SK-N-SH treated with all-trans-retinoic acid at 6 μM for 48 hours (cell line): ENCODE measurements at regions not wholly inside any gene's neighbourhood (a gene's known extent, or its start where the extent isn't known, plus 50 kb on each side); places are given as distances from the start of the nearest gene placed in this dataset.

Experiments
- ATAC-seq: fragments of 200-7000 bp; cut with Tn5 transposase; 3 replicates; pipeline ENCODE4 v1.9.1; 2020; ENCODE audit warnings: mild to moderate bottlenecking, moderate library complexity
- ARNTL ChIP-seq: fragments of 450-650 bp; formaldehyde crosslinking; IDR thresholded peaks from 2 replicates; pipeline ENCODE4 v1.5.0; 2020; ENCODE audit warnings: low read depth, mild to moderate bottlenecking, moderate library complexity, borderline replicate concordance
- BACH2 ChIP-seq: fragments of 250-450 bp; sonication (Bioruptor Pico); IDR thresholded peaks from 2 replicates; pipeline ENCODE4 v1.9.0; 2021; ENCODE audit warnings: mild to moderate bottlenecking, borderline replicate concordance
- CSDC2 ChIP-seq: fragments of 250-450 bp; sonication (Bioruptor Pico); IDR thresholded peaks from 2 replicates; pipeline ENCODE4 v1.5.0; 2020; ENCODE audit warnings: mild to moderate bottlenecking, moderate library complexity
- ESRRG ChIP-seq: fragments of 250-450 bp; sonication (Bioruptor Pico); IDR thresholded peaks from 2 replicates; pipeline ENCODE4 v1.6.1; 2021; ENCODE audit warnings: mild to moderate bottlenecking
- ISL1 ChIP-seq: fragments of 250-450 bp; sonication (Bioruptor Pico); IDR thresholded peaks from 2 replicates; pipeline ENCODE4 v2.1.2; 2022; ENCODE audit warnings: mild to moderate bottlenecking, moderate library complexity
- OSR1 ChIP-seq: fragments of 250-450 bp; sonication (Bioruptor Pico); IDR thresholded peaks from 2 replicates; pipeline ENCODE4 v1.8.0; 2022; ENCODE audit warnings: moderate library complexity, mild to moderate bottlenecking, inconsistent platforms
- PATZ1 ChIP-seq: fragments of 250-450 bp; sonication (Bioruptor Pico); IDR thresholded peaks from 2 replicates; pipeline ENCODE4 v1.8.0; 2020; ENCODE audit warnings: mild to moderate bottlenecking, moderate library complexity, borderline replicate concordance
- POU6F1 ChIP-seq: fragments of 250-450 bp; sonication (Bioruptor Pico); IDR thresholded peaks from 2 replicates; pipeline ENCODE4 v1.8.0; 2021; ENCODE audit warnings: low read depth, mild to moderate bottlenecking, moderate library complexity, borderline replicate concordance
- PPARA ChIP-seq: fragments of 250-450 bp; sonication (Bioruptor Pico); IDR thresholded peaks from 2 replicates; pipeline ENCODE4 v1.5.0; 2020; ENCODE audit warnings: mild to moderate bottlenecking, borderline replicate concordance
- RARB ChIP-seq: fragments of 250-450 bp; sonication (Bioruptor Pico); IDR thresholded peaks from 2 replicates; pipeline ENCODE4 v1.8.0; 2021; ENCODE audit warnings: mild to moderate bottlenecking, moderate library complexity
- SNAI2 ChIP-seq: fragments of 250-450 bp; sonication (Bioruptor Pico); IDR thresholded peaks from 2 replicates; pipeline ENCODE4 v1.5.0; 2020; ENCODE audit warnings: mild to moderate bottlenecking, moderate library complexity
- TCF4 ChIP-seq: fragments of 250-450 bp; sonication (Bioruptor Pico); IDR thresholded peaks from 2 replicates; pipeline ENCODE4 v1.8.0; 2021; ENCODE audit warnings: mild to moderate bottlenecking, moderate library complexity, borderline replicate concordance
- TOX ChIP-seq: fragments of 250-450 bp; sonication (Bioruptor Pico); IDR thresholded peaks from 2 replicates; pipeline ENCODE4 v1.8.0; 2021; ENCODE audit warnings: mild to moderate bottlenecking, moderate library complexity, borderline replicate concordance
- ZC3H10 ChIP-seq: fragments of 250-450 bp; sonication (Bioruptor Pico); IDR thresholded peaks from 2 replicates; pipeline ENCODE4 v1.5.1; 2021; ENCODE audit warnings: mild to moderate bottlenecking, moderate library complexity
- ZFP3 ChIP-seq: fragments of 250-450 bp; sonication (Bioruptor Pico); IDR thresholded peaks from 2 replicates; pipeline ENCODE4 v1.5.0; 2020; ENCODE audit warnings: mild to moderate bottlenecking, moderate library complexity
- ZFP30 ChIP-seq: fragments of 450-650 bp; formaldehyde crosslinking; IDR thresholded peaks from 2 replicates; pipeline ENCODE4 v1.5.0; 2022; ENCODE audit warnings: mild to moderate bottlenecking, moderate library complexity
- ZNF565 ChIP-seq: fragments of 450-650 bp; formaldehyde crosslinking; conservative IDR thresholded peaks from 2 replicates; pipeline ENCODE4 v1.5.0; 2020; ENCODE audit warnings: low read depth, mild to moderate bottlenecking, moderate library complexity
- ZNF8 ChIP-seq: fragments of 450-650 bp; formaldehyde crosslinking; IDR thresholded peaks from 2 replicates; pipeline ENCODE4 v1.5.0; 2020; ENCODE audit warnings: mild to moderate bottlenecking, moderate library complexity
- TF ChIP-seq, protein P1 (sequence below): fragments of 250-450 bp; sonication (Bioruptor Pico); IDR thresholded peaks from 2 replicates; pipeline ENCODE4 v1.5.1; 2020; ENCODE audit warnings: low read depth, mild to moderate bottlenecking, moderate library complexity
- TF ChIP-seq, protein P2 (sequence below): fragments of 250-450 bp; sonication (Bioruptor Pico); IDR thresholded peaks from 2 replicates; pipeline ENCODE4 v1.5.0; 2020; ENCODE audit warnings: mild to moderate bottlenecking, moderate library complexity
- TF ChIP-seq, protein P3 (sequence below): fragments of 250-450 bp; sonication (Bioruptor Pico); IDR thresholded peaks from 2 replicates; pipeline ENCODE4 v1.5.1; 2021; ENCODE audit warnings: mild to moderate bottlenecking, moderate library complexity

GRCh38 chr5:59988396-59988795 lies 94.9 kb upstream of the PDE4D start (continued):
- TF ChIP-seq, protein P1, sequence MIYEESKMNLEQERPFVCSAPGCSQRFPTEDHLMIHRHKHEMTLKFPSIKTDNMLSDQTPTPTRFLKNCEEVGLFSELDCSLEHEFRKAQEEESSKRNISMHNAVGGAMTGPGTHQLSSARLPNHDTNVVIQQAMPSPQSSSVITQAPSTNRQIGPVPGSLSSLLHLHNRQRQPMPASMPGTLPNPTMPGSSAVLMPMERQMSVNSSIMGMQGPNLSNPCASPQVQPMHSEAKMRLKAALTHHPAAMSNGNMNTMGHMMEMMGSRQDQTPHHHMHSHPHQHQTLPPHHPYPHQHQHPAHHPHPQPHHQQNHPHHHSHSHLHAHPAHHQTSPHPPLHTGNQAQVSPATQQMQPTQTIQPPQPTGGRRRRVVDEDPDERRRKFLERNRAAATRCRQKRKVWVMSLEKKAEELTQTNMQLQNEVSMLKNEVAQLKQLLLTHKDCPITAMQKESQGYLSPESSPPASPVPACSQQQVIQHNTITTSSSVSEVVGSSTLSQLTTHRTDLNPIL (CRISPR knock-in tag): no peak
- TF ChIP-seq ZFP3 (CRISPR knock-in tag) (no peak), OSR1 (CRISPR knock-in tag) (no peak)

DNA sequence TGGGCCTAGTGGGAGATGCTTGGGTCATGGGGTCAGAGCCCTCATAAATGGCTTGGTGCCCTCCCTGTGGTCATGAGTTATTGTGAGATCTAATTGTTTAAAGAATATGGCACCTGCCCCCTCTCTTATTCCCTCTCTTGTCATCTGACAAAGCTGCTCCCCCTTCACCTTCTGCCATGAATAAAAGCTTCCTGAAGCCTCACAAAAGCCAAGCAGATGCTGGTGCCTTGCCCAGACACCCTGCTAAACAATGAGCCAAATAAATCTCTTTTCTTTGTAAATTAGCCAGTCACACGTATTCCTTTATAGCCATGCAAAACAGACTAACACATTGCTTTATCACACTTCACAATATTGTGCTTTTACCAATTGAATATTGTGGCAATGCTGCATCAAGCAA lies 82.8 kb upstream of the PDE4D start:
- no peak for TF ChIP-seq TOX
- TF ChIP-seq SNAI2: no peak
- TF ChIP-seq ZC3H10 (CRISPR knock-in tag): no peak
- TF ChIP-seq, protein P1 (CRISPR knock-in tag): no peak
- TF ChIP-seq, protein P2, sequence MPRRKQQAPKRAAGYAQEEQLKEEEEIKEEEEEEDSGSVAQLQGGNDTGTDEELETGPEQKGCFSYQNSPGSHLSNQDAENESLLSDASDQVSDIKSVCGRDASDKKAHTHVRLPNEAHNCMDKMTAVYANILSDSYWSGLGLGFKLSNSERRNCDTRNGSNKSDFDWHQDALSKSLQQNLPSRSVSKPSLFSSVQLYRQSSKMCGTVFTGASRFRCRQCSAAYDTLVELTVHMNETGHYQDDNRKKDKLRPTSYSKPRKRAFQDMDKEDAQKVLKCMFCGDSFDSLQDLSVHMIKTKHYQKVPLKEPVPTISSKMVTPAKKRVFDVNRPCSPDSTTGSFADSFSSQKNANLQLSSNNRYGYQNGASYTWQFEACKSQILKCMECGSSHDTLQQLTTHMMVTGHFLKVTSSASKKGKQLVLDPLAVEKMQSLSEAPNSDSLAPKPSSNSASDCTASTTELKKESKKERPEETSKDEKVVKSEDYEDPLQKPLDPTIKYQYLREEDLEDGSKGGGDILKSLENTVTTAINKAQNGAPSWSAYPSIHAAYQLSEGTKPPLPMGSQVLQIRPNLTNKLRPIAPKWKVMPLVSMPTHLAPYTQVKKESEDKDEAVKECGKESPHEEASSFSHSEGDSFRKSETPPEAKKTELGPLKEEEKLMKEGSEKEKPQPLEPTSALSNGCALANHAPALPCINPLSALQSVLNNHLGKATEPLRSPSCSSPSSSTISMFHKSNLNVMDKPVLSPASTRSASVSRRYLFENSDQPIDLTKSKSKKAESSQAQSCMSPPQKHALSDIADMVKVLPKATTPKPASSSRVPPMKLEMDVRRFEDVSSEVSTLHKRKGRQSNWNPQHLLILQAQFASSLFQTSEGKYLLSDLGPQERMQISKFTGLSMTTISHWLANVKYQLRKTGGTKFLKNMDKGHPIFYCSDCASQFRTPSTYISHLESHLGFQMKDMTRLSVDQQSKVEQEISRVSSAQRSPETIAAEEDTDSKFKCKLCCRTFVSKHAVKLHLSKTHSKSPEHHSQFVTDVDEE (CRISPR knock-in tag): no peak
- TF ChIP-seq PATZ1: no peak
- TF ChIP-seq, protein P3, sequence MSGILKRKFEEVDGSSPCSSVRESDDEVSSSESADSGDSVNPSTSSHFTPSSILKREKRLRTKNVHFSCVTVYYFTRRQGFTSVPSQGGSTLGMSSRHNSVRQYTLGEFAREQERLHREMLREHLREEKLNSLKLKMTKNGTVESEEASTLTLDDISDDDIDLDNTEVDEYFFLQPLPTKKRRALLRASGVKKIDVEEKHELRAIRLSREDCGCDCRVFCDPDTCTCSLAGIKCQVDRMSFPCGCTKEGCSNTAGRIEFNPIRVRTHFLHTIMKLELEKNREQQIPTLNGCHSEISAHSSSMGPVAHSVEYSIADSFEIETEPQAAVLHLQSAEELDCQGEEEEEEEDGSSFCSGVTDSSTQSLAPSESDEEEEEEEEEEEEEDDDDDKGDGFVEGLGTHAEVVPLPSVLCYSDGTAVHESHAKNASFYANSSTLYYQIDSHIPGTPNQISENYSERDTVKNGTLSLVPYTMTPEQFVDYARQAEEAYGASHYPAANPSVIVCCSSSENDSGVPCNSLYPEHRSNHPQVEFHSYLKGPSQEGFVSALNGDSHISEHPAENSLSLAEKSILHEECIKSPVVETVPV (CRISPR knock-in tag): no peak
- TF ChIP-seq TCF4 (CRISPR knock-in tag): no peak
- no peak for TF ChIP-seq ZNF8
- TF ChIP-seq RARB (CRISPR knock-in tag): no peak
- TF ChIP-seq ZFP3 (CRISPR knock-in tag): no peak
- no peak for TF ChIP-seq POU6F1
- TF ChIP-seq PPARA (CRISPR knock-in tag): no peak
- no peak for TF ChIP-seq OSR1 (CRISPR knock-in tag)
- no peak for TF ChIP-seq ESRRG (CRISPR knock-in tag)
- TF ChIP-seq ZNF565 (CRISPR knock-in tag): no peak
- no peak for ATAC-seq

DNA sequence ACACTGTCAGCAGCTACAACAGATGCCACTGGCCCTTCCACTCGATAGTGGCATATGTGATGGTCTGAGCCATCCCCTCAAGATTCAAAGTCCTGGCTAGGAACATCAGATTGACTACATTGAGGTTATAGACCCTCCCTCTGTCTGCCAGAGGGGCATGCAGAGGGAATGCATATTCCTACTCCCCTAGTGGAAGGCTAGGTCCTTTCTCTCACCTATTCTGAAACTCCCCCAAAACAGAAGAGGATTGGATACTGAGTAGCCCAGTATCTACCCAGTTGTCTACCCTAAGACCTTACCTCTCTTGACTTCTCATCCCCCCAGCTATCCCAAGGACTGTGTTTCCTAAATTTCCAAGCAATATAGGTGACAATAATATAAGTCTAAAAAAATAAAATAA lies 78.5 kb upstream of the PDE4D start:
- no peak for TF ChIP-seq ARNTL (CRISPR knock-in tag)
- no peak for TF ChIP-seq BACH2 (CRISPR knock-in tag)
- no peak for TF ChIP-seq ESRRG (CRISPR knock-in tag)
- no peak for TF ChIP-seq ZNF8
- no peak for TF ChIP-seq CSDC2 (CRISPR knock-in tag)
- no peak for TF ChIP-seq RARB (CRISPR knock-in tag)
- no peak for TF ChIP-seq ISL1 (CRISPR knock-in tag)
- TF ChIP-seq PPARA (CRISPR knock-in tag): no peak
- no peak for TF ChIP-seq ZNF565 (CRISPR knock-in tag)
- TF ChIP-seq ZC3H10 (CRISPR knock-in tag): no peak
- no peak for TF ChIP-seq ZFP30 (CRISPR knock-in tag)

More for the DNA sequence above, 78.5 kb upstream of the PDE4D start:
- no peak for ATAC-seq
